ENCODE measurements at regions not wholly inside any gene's neighbourhood (a gene's known extent, or its start where the extent isn't known, plus 50 kb on each side); places are given as distances from the start of the nearest gene placed in this dataset.

- no peak overlapping the region for H3K4me3 ChIP-seq (ENCODE audit: low read depth, low read length)
- TF ChIP-seq CTCF (IDR thresholded peaks at IDR 0.05; ENCODE audit: low read depth, low read length), result no peak
Measured at GRCh38 chr16:47854737-47855136, 301.1 kb downstream of the ABCC12 start.

- TF ChIP-seq CTCF (IDR thresholded peaks at IDR 0.05; ENCODE audit: low read depth, low read length), result no peak
Measured at GRCh38 chr16:47852991-47853390, 302.8 kb downstream of the ABCC12 start.

GRCh38 chr16:47851146-47851545, 304.6 kb downstream of the ABCC12 start:
- no peak overlapping the region for H3K4me3 ChIP-seq (ENCODE audit: low read depth, low read length)
- no peak for TF ChIP-seq CTCF (IDR thresholded peaks at IDR 0.05; ENCODE audit: low read depth, low read length)

More at GRCh38 chr16:47852991-47853390, 302.8 kb downstream of the ABCC12 start:
- no peak overlapping the region for H3K4me3 ChIP-seq (ENCODE audit: low read depth, low read length)

GRCh38 chr16:47849736-47850135, 306.1 kb downstream of the ABCC12 start:
- TF ChIP-seq CTCF (IDR thresholded peaks at IDR 0.05; ENCODE audit: low read depth, low read length), result no peak
- no peak overlapping the region for H3K4me3 ChIP-seq (ENCODE audit: low read depth, low read length)

GRCh38 chr16:47848421-47849109, 307.2 kb downstream of the ABCC12 start:
- TF ChIP-seq CTCF (IDR thresholded peaks at IDR 0.05; ENCODE audit: low read depth, low read length), result no peak

GRCh38 chr16:47847220-47847970, 308.4 kb downstream of the ABCC12 start:
- H3K4me3 ChIP-seq (ENCODE audit: low read depth, low read length), result no peak overlapping the region
- no peak for TF ChIP-seq CTCF (IDR thresholded peaks at IDR 0.05; ENCODE audit: low read depth, low read length)

More at GRCh38 chr16:47848421-47849109, 307.2 kb downstream of the ABCC12 start:
- no peak overlapping the region for H3K4me3 ChIP-seq (ENCODE audit: low read depth, low read length)

- TF ChIP-seq CTCF (IDR thresholded peaks at IDR 0.05; ENCODE audit: low read depth, low read length), result no peak
- H3K4me3 ChIP-seq (ENCODE audit: low read depth, low read length), result no peak overlapping the region
Measured at GRCh38 chr16:47834485-47835024, 321.2 kb downstream of the ABCC12 start.
